ENCODE measurements at regions not wholly inside any gene's neighbourhood (a gene's known extent, or its start where the extent isn't known, plus 50 kb on each side); places are given as distances from the start of the nearest gene placed in this dataset.

GRCh38 chr1:218699865-218700264, 354.7 kb downstream of the TGFB2 start:
- no peaks in the 10 kb centered on the region for H3K79me2 ChIP-seq (ENCODE audit: control insufficient read depth, insufficient read depth, low read length)
- H3K27ac ChIP-seq (ENCODE audit: insufficient read depth, low read length): no peak overlapping the region
- no peak for DNase-seq (ENCODE audit: low read depth in 2 of 2)
- no peaks in the 10 kb centered on the region for H3K36me3 ChIP-seq (ENCODE audit: control insufficient read depth, insufficient read depth, low read length)
- TF ChIP-seq, protein P1, sequence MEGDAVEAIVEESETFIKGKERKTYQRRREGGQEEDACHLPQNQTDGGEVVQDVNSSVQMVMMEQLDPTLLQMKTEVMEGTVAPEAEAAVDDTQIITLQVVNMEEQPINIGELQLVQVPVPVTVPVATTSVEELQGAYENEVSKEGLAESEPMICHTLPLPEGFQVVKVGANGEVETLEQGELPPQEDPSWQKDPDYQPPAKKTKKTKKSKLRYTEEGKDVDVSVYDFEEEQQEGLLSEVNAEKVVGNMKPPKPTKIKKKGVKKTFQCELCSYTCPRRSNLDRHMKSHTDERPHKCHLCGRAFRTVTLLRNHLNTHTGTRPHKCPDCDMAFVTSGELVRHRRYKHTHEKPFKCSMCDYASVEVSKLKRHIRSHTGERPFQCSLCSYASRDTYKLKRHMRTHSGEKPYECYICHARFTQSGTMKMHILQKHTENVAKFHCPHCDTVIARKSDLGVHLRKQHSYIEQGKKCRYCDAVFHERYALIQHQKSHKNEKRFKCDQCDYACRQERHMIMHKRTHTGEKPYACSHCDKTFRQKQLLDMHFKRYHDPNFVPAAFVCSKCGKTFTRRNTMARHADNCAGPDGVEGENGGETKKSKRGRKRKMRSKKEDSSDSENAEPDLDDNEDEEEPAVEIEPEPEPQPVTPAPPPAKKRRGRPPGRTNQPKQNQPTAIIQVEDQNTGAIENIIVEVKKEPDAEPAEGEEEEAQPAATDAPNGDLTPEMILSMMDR (conservative IDR thresholded peaks at IDR 0.05 in 1 of 2, IDR thresholded peaks at IDR 0.05 in 1 of 2; ENCODE audit: low read depth in 1 of 2, low read length in 2 of 2): no peak
- TF ChIP-seq EZH2 (IDR thresholded peaks at IDR 0.05; ENCODE audit: low read length, missing control alignments): no peak
- no peaks in the 10 kb centered on the region for H3K27me3 ChIP-seq (ENCODE audit: control insufficient read depth, insufficient read depth, low read length)
- no peak overlapping the region for H2AFZ ChIP-seq (ENCODE audit: low read length)
- no peaks in the 10 kb centered on the region for H3K4me1 ChIP-seq (ENCODE audit: control insufficient read depth, extremely low read depth, insufficient read depth, low read length)
- H3K4me3 ChIP-seq (replicated peaks in 1 of 4; ENCODE audit: control extremely low read depth in 1 of 4, insufficient read depth in 1 of 4, low read depth in 3 of 4, low read length in 4 of 4): no peak overlapping the region
- H3K9me3 ChIP-seq (ENCODE audit: control insufficient read depth, insufficient read depth, low read depth, low read length): no peaks in the 10 kb centered on the region
- no peak overlapping the region for H3K9ac ChIP-seq (ENCODE audit: insufficient read depth, low read length)
- H3K4me2 ChIP-seq (ENCODE audit: extremely low read depth, insufficient read depth, low read length): no peak overlapping the region
- no peaks in the 10 kb centered on the region for H4K20me1 ChIP-seq (ENCODE audit: control insufficient read depth, extremely low read depth, insufficient read depth, low read length)

GRCh38 chr1:218700666-218701065, 355.5 kb downstream of the TGFB2 start:
- DNase-seq (ENCODE audit: low read depth in 2 of 2): no peak
- no peaks in the 10 kb centered on the region for H3K9me3 ChIP-seq (ENCODE audit: control insufficient read depth, insufficient read depth, low read depth, low read length)
- H3K9ac ChIP-seq (ENCODE audit: insufficient read depth, low read length): no peak overlapping the region
- H3K4me2 ChIP-seq (ENCODE audit: extremely low read depth, insufficient read depth, low read length): no peak overlapping the region
- no peak overlapping the region for H3K4me3 ChIP-seq (replicated peaks in 1 of 4; ENCODE audit: control extremely low read depth in 1 of 4, insufficient read depth in 1 of 4, low read depth in 3 of 4, low read length in 4 of 4)
- peaks cover 5% of the 10 kb centered on the region for H3K4me1 ChIP-seq (ENCODE audit: control insufficient read depth, extremely low read depth, insufficient read depth, low read length)
- H3K79me2 ChIP-seq (ENCODE audit: control insufficient read depth, insufficient read depth, low read length): no peaks in the 10 kb centered on the region
- TF ChIP-seq, protein P1 (conservative IDR thresholded peaks at IDR 0.05 in 1 of 2, IDR thresholded peaks at IDR 0.05 in 1 of 2; ENCODE audit: low read depth in 1 of 2, low read length in 2 of 2): no peak
- TF ChIP-seq EZH2 (IDR thresholded peaks at IDR 0.05; ENCODE audit: low read length, missing control alignments): no peak
- no peak overlapping the region for H3K27ac ChIP-seq (ENCODE audit: insufficient read depth, low read length)
- H3K36me3 ChIP-seq (ENCODE audit: control insufficient read depth, insufficient read depth, low read length): no peaks in the 10 kb centered on the region
- no peaks in the 10 kb centered on the region for H3K27me3 ChIP-seq (ENCODE audit: control insufficient read depth, insufficient read depth, low read length)
- no peak overlapping the region for H2AFZ ChIP-seq (ENCODE audit: low read length)
- H4K20me1 ChIP-seq (ENCODE audit: control insufficient read depth, extremely low read depth, insufficient read depth, low read length): no peaks in the 10 kb centered on the region

DNA sequence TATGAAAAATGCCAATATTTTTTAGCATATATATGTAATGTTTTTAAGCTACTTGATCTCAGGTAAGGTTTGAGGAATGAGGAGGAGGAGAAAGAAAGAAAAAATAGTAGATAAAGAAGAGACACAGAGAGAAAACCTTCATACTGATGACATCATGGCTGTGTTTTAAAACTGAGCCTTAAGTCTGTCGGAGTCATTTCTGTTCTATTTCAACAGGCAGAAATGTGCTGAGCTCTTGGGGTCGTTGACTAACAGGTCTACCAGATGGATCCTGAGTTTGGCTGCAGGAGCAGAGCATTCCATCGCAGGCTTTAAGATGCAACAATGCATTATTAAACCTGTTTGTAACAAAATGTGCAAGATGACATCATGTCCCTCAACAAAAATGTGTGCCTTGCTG, 356.0 kb downstream of the TGFB2 start:
- Histone ChIP-seq H4K20me1 (ENCODE audit: control insufficient read depth, extremely low read depth, insufficient read depth, low read length) (no peaks in the 10 kb centered on the region), H3K36me3 (ENCODE audit: control insufficient read depth, insufficient read depth, low read length) (no peaks in the 10 kb centered on the region), H3K4me3 (replicated peaks in 1 of 4; ENCODE audit: control extremely low read depth in 1 of 4, insufficient read depth in 1 of 4, low read depth in 3 of 4, low read length in 4 of 4) (no peak overlapping the region), H3K4me2 (ENCODE audit: extremely low read depth, insufficient read depth, low read length) (no peak overlapping the region), H3K27me3 (ENCODE audit: control insufficient read depth, insufficient read depth, low read length) (no peaks in the 10 kb centered on the region), H3K79me2 (ENCODE audit: control insufficient read depth, insufficient read depth, low read length) (no peaks in the 10 kb centered on the region), H3K4me1 (ENCODE audit: control insufficient read depth, extremely low read depth, insufficient read depth, low read length) (peaks cover 7% of the 10 kb centered on the region), H2AFZ (ENCODE audit: low read length) (no peak overlapping the region), H3K27ac (ENCODE audit: insufficient read depth, low read length) (no peak overlapping the region), H3K9ac (ENCODE audit: insufficient read depth, low read length) (no peak overlapping the region), H3K9me3 (ENCODE audit: control insufficient read depth, insufficient read depth, low read depth, low read length) (no peaks in the 10 kb centered on the region)
- DNase-seq (ENCODE audit: low read depth in 2 of 2): no peak
- TF ChIP-seq EZH2 (IDR thresholded peaks at IDR 0.05; ENCODE audit: low read length, missing control alignments): no peak
- TF ChIP-seq, protein P1 (conservative IDR thresholded peaks at IDR 0.05 in 1 of 2, IDR thresholded peaks at IDR 0.05 in 1 of 2; ENCODE audit: low read depth in 1 of 2, low read length in 2 of 2): no peak
